ENCODE measurements at regions not wholly inside any gene's neighbourhood (a gene's known extent, or its start where the extent isn't known, plus 50 kb on each side); places are given as distances from the start of the nearest gene placed in this dataset.
"Not testable (repeated sequence)": the region's sequence is repeated elsewhere in the genome, so short reads cannot be mapped to it uniquely, and the experiment has no call there.

DNA sequence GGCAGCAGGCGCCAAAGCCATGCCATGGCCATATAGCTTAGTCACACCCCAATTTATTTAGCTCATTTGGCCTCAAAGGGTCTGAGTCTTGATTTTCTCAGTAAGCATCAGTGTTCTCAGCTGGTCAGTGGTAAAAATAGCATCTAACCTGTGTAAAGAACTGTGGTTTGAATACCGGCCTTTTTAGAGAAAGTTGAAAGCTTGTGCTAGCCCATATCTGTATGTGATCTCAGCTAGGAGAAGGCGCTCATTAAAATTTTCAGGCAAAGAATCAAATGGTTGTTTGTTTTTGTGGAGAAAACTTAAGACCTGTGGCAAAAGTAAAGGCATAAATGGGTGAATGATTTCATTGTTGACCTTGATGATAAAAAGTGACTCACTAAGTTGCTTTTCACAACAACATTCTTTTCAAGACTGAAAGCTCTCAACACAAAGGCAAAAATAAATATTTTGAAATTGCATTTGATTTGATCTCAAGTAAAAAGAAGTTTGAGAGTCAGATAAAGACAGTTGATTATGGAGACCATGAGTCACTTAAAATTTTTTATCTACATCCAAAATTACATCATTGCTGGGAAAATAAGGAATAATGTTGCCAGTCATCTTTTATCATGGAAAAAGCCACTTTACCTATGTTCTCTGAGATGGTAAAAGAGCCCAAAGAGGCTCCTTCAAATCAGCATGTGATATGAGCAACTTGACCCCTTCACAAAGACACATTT, 128.5 kb upstream of the RGS6 start:
- H3K27me3 ChIP-seq: no peaks in the 10 kb centered on the region
- no peak overlapping the region for H3K27ac ChIP-seq
- no peak for TF ChIP-seq CTCF (IDR thresholded peaks at IDR 0.05)
- no peaks in the 10 kb centered on the region for H3K9me3 ChIP-seq
- intact Hi-C loops (cut with DNase I): no loop called here
- no peaks in the 10 kb centered on the region for H3K36me3 ChIP-seq
- no peak overlapping the region for H3K9ac ChIP-seq (ENCODE audit: low read depth in 2 of 2, low read length in 2 of 2)
- no peak for DNase-seq
- H3K4me1 ChIP-seq: no peaks in the 10 kb centered on the region
- no peak overlapping the region for H3K4me3 ChIP-seq

GRCh38 chr14:71804992-71805391, 127.2 kb upstream of the RGS6 start:
- no peaks in the 10 kb centered on the region for H3K27me3 ChIP-seq
- H3K4me1 ChIP-seq: no peaks in the 10 kb centered on the region
- no peak overlapping the region for H3K4me3 ChIP-seq
- intact Hi-C loops (cut with DNase I): no loop called here
- DNase-seq: no peak
- H3K9ac ChIP-seq (ENCODE audit: low read depth in 2 of 2, low read length in 2 of 2): no peak overlapping the region
- no peaks in the 10 kb centered on the region for H3K9me3 ChIP-seq
- no peak overlapping the region for H3K27ac ChIP-seq
- no peaks in the 10 kb centered on the region for H3K36me3 ChIP-seq
- no peak for TF ChIP-seq CTCF (IDR thresholded peaks at IDR 0.05)

GRCh38 chr14:71807049-71807448, 125.2 kb upstream of the RGS6 start:
- H3K27ac ChIP-seq; H3K9ac ChIP-seq (ENCODE audit: low read depth in 2 of 2, low read length in 2 of 2); H3K4me3 ChIP-seq; H3K9me3 ChIP-seq; H3K4me1 ChIP-seq; DNase-seq; H3K27me3 ChIP-seq; H3K36me3 ChIP-seq; intact Hi-C loops (cut with DNase I): not testable (repeated sequence)

DNA sequence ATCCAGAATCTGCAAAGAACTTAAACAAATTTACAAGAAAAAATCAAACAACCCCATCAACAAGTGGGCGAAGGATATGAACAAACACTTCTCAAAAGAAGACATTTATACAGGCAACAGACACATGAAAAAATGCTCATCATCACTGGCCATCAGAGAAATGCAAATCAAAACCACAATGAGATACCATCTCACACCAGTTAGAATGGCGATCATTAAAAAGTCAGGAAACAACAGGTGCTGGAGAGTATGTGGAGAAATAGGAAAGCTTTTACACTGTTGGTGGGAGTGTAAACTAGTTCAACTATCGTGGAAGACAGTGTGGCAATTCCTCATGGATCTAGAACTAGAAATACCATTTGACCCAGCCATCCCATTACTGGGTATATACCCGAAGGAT, 121.4 kb upstream of the RGS6 start:
- H3K27me3 ChIP-seq; intact Hi-C loops (cut with DNase I); H3K4me1 ChIP-seq; H3K4me3 ChIP-seq; H3K27ac ChIP-seq; H3K9me3 ChIP-seq; DNase-seq; H3K36me3 ChIP-seq; H3K9ac ChIP-seq (ENCODE audit: low read depth in 2 of 2, low read length in 2 of 2): not testable (repeated sequence)

DNA sequence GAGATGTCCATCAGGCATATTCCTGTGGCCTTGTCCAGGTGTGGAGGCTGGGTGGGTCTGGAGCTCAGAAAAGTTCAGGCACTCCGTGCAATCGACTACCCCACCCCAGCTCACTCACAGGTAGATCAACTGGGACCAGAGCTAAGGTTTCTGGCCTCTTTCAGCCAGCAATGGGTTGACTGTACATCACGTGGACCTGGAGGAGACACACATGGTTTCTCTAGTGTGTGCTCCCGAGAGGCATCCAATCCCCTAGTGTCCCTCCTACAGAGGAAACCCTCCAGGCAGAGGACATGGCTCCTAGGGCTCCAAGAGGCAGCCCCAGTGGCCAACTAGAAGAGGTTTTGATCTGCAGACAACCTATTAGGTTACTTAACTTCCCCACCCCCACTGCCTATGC, 119.5 kb upstream of the RGS6 start:
- Histone ChIP-seq H3K4me1 (no peaks in the 10 kb centered on the region), H3K36me3 (no peaks in the 10 kb centered on the region), H3K27me3 (no peaks in the 10 kb centered on the region), H3K9me3 (no peaks in the 10 kb centered on the region), H3K4me3 (no peak overlapping the region), H3K27ac (no peak overlapping the region), H3K9ac (ENCODE audit: low read depth in 2 of 2, low read length in 2 of 2) (no peak overlapping the region)
- intact Hi-C loops (cut with DNase I): no loop called here
- no peak for DNase-seq
- no peak for TF ChIP-seq CTCF (IDR thresholded peaks at IDR 0.05)

DNA sequence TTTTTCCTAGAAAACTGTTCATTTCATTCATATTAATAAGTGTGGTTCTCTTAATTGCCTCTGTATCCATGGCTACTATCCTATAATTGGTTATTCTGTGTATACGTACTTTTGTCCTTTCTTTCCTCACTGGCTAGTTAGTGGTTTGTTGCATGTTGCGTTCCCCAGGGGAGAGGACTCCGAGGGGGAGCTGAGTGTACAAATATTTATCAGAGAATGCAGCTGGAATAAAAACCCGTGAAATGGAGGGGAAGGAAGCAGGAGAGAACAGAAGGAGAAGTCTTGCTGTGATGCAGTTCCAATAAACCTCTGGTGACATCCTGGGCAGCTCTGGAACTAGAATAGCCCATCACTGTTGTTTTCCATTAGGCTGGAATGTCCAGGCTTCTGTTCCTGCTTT, 117.1 kb upstream of the RGS6 start:
- intact Hi-C loops (cut with DNase I): no loop called here
- no peaks in the 10 kb centered on the region for H3K4me1 ChIP-seq
- H3K27ac ChIP-seq: no peak overlapping the region

More for the DNA sequence above, 117.1 kb upstream of the RGS6 start:
- no peak for DNase-seq
- no peaks in the 10 kb centered on the region for H3K36me3 ChIP-seq
- H3K9ac ChIP-seq (ENCODE audit: low read depth in 2 of 2, low read length in 2 of 2): no peak overlapping the region
- H3K27me3 ChIP-seq: no peaks in the 10 kb centered on the region
- H3K4me3 ChIP-seq: no peak overlapping the region
- no peak for TF ChIP-seq CTCF (IDR thresholded peaks at IDR 0.05)
- no peaks in the 10 kb centered on the region for H3K9me3 ChIP-seq

Measured in colonic mucosa (tissue), 4 donors.